HEK293 (cell line): ENCODE measurements at regions not wholly inside any gene's neighbourhood (a gene's known extent, or its start where the extent isn't known, plus 50 kb on each side); places are given as distances from the start of the nearest gene placed in this dataset.

Source experiments
- CTCF ChIA-PET: fragments of 350-600 bp; formaldehyde crosslinking; extraction: SDS; loops from one replicate; lab custom pipeline; 2021; ENCODE audit warnings: antibody characterized with exemption; lab: Yijun Ruan, JAX
- POLR2A ChIA-PET: fragments of 300-600 bp; formaldehyde crosslinking; extraction: SDS; loops from one replicate; lab custom pipeline; 2020; ENCODE audit warnings: antibody characterized with exemption, inconsistent platforms; lab: Yijun Ruan, JAX
- H3K27ac ChIP-seq: fragments of 200-500 bp; sonication (Bioruptor generic); 2 replicates; pipeline ENCODE4 v1.5.1; 2014; ENCODE audit warnings: low read depth, low read length, control low read depth, inconsistent platforms; ENCODE audit errors: extremely low read depth
- H3K36me3 ChIP-seq, 2 experiments: fragments of 200-500 bp in 1 of 2; sonication (Bioruptor generic) in 1 of 2; 1 replicate in 1 of 2; 2 replicates in 1 of 2; pipeline ENCODE4 v1.5.1; 2014 to 2017; ENCODE audit warnings: inconsistent platforms in 2 of 2, low read length in 2 of 2; ENCODE audit not compliant: control insufficient read depth in 2 of 2, insufficient read depth in 1 of 2
- H3K4me1 ChIP-seq: fragments of 200-500 bp; sonication (Bioruptor generic); 2 replicates; pipeline ENCODE4 v1.5.1; 2014; ENCODE audit warnings: mild to moderate bottlenecking, low read length, inconsistent platforms; ENCODE audit not compliant: control insufficient read depth, insufficient read depth
- H3K4me3 ChIP-seq: 2 replicates; pipeline ENCODE4 v1.5.1; 2011; ENCODE audit warnings: low read depth, mild to moderate bottlenecking, control low read depth, low read length, moderate library complexity
- H3K9me3 ChIP-seq: fragments of 200-500 bp; sonication (Bioruptor generic); 2 replicates; pipeline ENCODE4 v1.5.1; 2014; ENCODE audit warnings: low read depth, low read length, inconsistent platforms; ENCODE audit not compliant: control insufficient read depth, insufficient read depth
- BCL11A ChIP-seq: fragments of 450-650 bp; formaldehyde crosslinking; IDR thresholded peaks from 2 replicates; pipeline ENCODE4 v1.5.1; 2016; ENCODE audit warnings: low read depth, missing biosample characterization, missing genetic modification characterization
- FEZF1 ChIP-seq: fragments of 450-650 bp; formaldehyde crosslinking; IDR thresholded peaks from 2 replicates; pipeline ENCODE4 v1.5.1; 2016; ENCODE audit warnings: missing biosample characterization, missing genetic modification characterization
- KLF17 ChIP-seq: fragments of 450-650 bp; formaldehyde crosslinking; IDR thresholded peaks from 2 replicates; pipeline ENCODE4 v1.5.1; 2016; ENCODE audit warnings: missing biosample characterization, missing genetic modification characterization
- MEIS1 ChIP-seq: sonication (generic); formaldehyde crosslinking; IDR thresholded peaks from 2 replicates; pipeline ENCODE4 v1.8.1; 2022; ENCODE audit warnings: missing genetic modification reagents, mild to moderate bottlenecking, borderline replicate concordance
- MZF1 ChIP-seq: fragments of 450-650 bp; formaldehyde crosslinking; IDR thresholded peaks from 2 replicates; pipeline ENCODE4 v1.5.1; 2017; ENCODE audit warnings: missing biosample characterization, missing genetic modification characterization, borderline replicate concordance
- REST ChIP-seq: fragments of 450-650 bp; formaldehyde crosslinking; IDR thresholded peaks from 2 replicates; pipeline ENCODE4 v1.5.1; 2016; ENCODE audit warnings: missing biosample characterization, missing genetic modification characterization
- ZBTB20 ChIP-seq: fragments of 450-650 bp; formaldehyde crosslinking; IDR thresholded peaks from 2 replicates; pipeline ENCODE4 v1.5.1; 2016; ENCODE audit warnings: missing biosample characterization, missing genetic modification characterization
- ZBTB8A ChIP-seq: fragments of 450-650 bp; formaldehyde crosslinking; IDR thresholded peaks from 2 replicates; pipeline ENCODE4 v1.5.1; 2016; ENCODE audit warnings: missing biosample characterization, missing genetic modification characterization
- ZNF10 ChIP-seq: fragments of 450-650 bp; formaldehyde crosslinking; IDR thresholded peaks from 2 replicates; pipeline ENCODE4 v1.5.1; 2017; ENCODE audit warnings: missing biosample characterization, missing genetic modification characterization
- ZNF2 ChIP-seq: fragments of 450-650 bp; formaldehyde crosslinking; IDR thresholded peaks from 2 replicates; pipeline ENCODE4 v1.5.1; 2016; ENCODE audit warnings: missing biosample characterization, missing genetic modification characterization
- ZNF221 ChIP-seq: fragments of 450-650 bp; formaldehyde crosslinking; IDR thresholded peaks from 2 replicates; pipeline ENCODE4 v1.5.1; 2017; ENCODE audit warnings: missing biosample characterization, missing genetic modification characterization, borderline replicate concordance
- ZNF239 ChIP-seq: fragments of 450-650 bp; formaldehyde crosslinking; IDR thresholded peaks from 2 replicates; pipeline ENCODE4 v1.5.1; 2016; ENCODE audit warnings: missing biosample characterization, missing genetic modification characterization
- ZNF341 ChIP-seq: fragments of 450-650 bp; formaldehyde crosslinking; IDR thresholded peaks from 2 replicates; pipeline ENCODE4; 2016; ENCODE audit warnings: low read depth, missing biosample characterization, missing genetic modification characterization
- ZNF350 ChIP-seq: fragments of 450-650 bp; formaldehyde crosslinking; IDR thresholded peaks from 2 replicates; pipeline ENCODE4 v1.5.0; 2017; ENCODE audit warnings: missing biosample characterization, mild to moderate bottlenecking, missing genetic modification characterization
- ZNF416 ChIP-seq: fragments of 450-650 bp; formaldehyde crosslinking; IDR thresholded peaks from 2 replicates; pipeline ENCODE4 v1.5.1; 2016; ENCODE audit warnings: missing biosample characterization, missing genetic modification characterization
- ZNF433 ChIP-seq: fragments of 450-650 bp; formaldehyde crosslinking; IDR thresholded peaks from 2 replicates; pipeline ENCODE4 v1.5.1; 2016; ENCODE audit warnings: missing biosample characterization, missing genetic modification characterization, low read depth
- ZNF473 ChIP-seq: fragments of 450-650 bp; formaldehyde crosslinking; IDR thresholded peaks from 2 replicates; pipeline ENCODE4 v1.5.1; 2017; ENCODE audit warnings: missing biosample characterization, missing genetic modification characterization
- ZNF501 ChIP-seq: fragments of 450-650 bp; formaldehyde crosslinking; IDR thresholded peaks from 2 replicates; pipeline ENCODE4 v1.5.1; 2016; ENCODE audit warnings: missing biosample characterization, missing genetic modification characterization
- ZNF510 ChIP-seq: fragments of 450-650 bp; formaldehyde crosslinking; IDR thresholded peaks from 2 replicates; pipeline ENCODE4 v1.5.1; 2018; ENCODE audit warnings: mild to moderate bottlenecking, missing genetic modification characterization, missing biosample characterization; ENCODE audit not compliant: insufficient replicate concordance
- ZNF555 ChIP-seq: fragments of 450-650 bp; formaldehyde crosslinking; conservative IDR thresholded peaks from 2 replicates; pipeline ENCODE4 v1.5.1; 2017; ENCODE audit warnings: missing biosample characterization, mild to moderate bottlenecking, missing genetic modification characterization, inconsistent platforms
- ZNF654 ChIP-seq: fragments of 450-650 bp; formaldehyde crosslinking; IDR thresholded peaks from 2 replicates; pipeline ENCODE4 v1.5.1; 2016; ENCODE audit warnings: low read depth, missing biosample characterization, missing genetic modification characterization
- TF ChIP-seq, protein P1 (sequence below): fragments of 450-650 bp; formaldehyde crosslinking; IDR thresholded peaks from 2 replicates; pipeline ENCODE4 v1.5.1; 2016; ENCODE audit warnings: missing biosample characterization, missing genetic modification characterization
- TF ChIP-seq, protein P2 (sequence below): fragments of 450-650 bp; IDR thresholded peaks from 2 replicates; pipeline ENCODE4 v1.5.1; 2018; ENCODE audit warnings: missing biosample characterization, mild to moderate bottlenecking, missing genetic modification characterization

GRCh38 chr1:218982482-218982881 lies 191.2 kb upstream of the LYPLAL1 start:
- H3K36me3 ChIP-seq = no peaks in the 10 kb centered on the region
- ChIA-PET POLR2A (no interaction called here), CTCF (interaction anchor here (0.7 kb wide), 1 partner anchor 17 kb away, joined by 3 read pairs; no protein-coding TSS in a partner anchor)
- H3K27ac ChIP-seq = no peak overlapping the region
- H3K4me1 ChIP-seq = no peaks in the 10 kb centered on the region
- H3K9me3 ChIP-seq = no peaks in the 10 kb centered on the region
- H3K4me3 ChIP-seq = no peak overlapping the region
- TF ChIP-seq REST = no peak

DNA sequence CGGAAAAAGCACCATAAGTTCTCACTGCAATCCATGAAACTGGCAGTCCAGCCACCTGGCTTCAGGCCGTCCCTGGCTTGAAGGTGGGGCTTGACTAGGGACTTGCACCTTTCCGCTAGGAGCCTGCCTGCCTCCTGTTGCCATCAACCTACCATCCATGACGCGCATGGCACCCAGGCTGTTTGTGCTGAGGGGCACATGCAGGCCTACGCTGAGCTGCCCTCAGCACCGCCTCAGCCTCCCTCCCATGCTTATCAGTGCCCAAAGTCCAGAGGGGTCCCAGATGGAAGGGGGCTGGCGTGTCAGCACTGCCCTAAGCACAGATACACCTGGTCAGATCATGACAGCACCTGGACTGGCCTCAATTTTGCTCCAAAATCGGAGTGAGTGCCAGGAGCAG lies 190.2 kb upstream of the LYPLAL1 start:
- H3K9me3 ChIP-seq = no peaks in the 10 kb centered on the region
- ChIA-PET CTCF (interaction anchor here (0.6 kb wide), 1 partner anchor 105 kb away, joined by 3 read pairs; no protein-coding TSS in a partner anchor), POLR2A (no interaction called here)
- H3K4me1 ChIP-seq = no peaks in the 10 kb centered on the region
- no peaks in the 10 kb centered on the region for H3K36me3 ChIP-seq
- TF ChIP-seq ZNF416 (tag by site-specific recombination) (no peak), ZNF239 (tag by site-specific recombination) (no peak)
- H3K27ac ChIP-seq = no peak overlapping the region
- no peak overlapping the region for H3K4me3 ChIP-seq

GRCh38 chr1:218983848-218984247 lies 189.8 kb upstream of the LYPLAL1 start:
- H3K9me3 ChIP-seq = no peaks in the 10 kb centered on the region
- H3K27ac ChIP-seq = no peak overlapping the region
- no peaks in the 10 kb centered on the region for H3K4me1 ChIP-seq
- no peaks in the 10 kb centered on the region for H3K36me3 ChIP-seq
- no peak overlapping the region for H3K4me3 ChIP-seq
- POLR2A ChIA-PET = no interaction called here
- TF ChIP-seq BCL11A (tag by site-specific recombination) = no peak
- TF ChIP-seq ZBTB8A (tag by site-specific recombination) = no peak
- no peak for TF ChIP-seq ZNF555
- TF ChIP-seq ZNF221 (tag by site-specific recombination) = no peak
- TF ChIP-seq FEZF1 (tag by site-specific recombination) = no peak
- TF ChIP-seq ZNF341 (tag by site-specific recombination) = no peak
- TF ChIP-seq, protein P1, sequence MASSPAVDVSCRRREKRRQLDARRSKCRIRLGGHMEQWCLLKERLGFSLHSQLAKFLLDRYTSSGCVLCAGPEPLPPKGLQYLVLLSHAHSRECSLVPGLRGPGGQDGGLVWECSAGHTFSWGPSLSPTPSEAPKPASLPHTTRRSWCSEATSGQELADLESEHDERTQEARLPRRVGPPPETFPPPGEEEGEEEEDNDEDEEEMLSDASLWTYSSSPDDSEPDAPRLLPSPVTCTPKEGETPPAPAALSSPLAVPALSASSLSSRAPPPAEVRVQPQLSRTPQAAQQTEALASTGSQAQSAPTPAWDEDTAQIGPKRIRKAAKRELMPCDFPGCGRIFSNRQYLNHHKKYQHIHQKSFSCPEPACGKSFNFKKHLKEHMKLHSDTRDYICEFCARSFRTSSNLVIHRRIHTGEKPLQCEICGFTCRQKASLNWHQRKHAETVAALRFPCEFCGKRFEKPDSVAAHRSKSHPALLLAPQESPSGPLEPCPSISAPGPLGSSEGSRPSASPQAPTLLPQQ (tag by site-specific recombination) = no peak
- TF ChIP-seq, protein P2, sequence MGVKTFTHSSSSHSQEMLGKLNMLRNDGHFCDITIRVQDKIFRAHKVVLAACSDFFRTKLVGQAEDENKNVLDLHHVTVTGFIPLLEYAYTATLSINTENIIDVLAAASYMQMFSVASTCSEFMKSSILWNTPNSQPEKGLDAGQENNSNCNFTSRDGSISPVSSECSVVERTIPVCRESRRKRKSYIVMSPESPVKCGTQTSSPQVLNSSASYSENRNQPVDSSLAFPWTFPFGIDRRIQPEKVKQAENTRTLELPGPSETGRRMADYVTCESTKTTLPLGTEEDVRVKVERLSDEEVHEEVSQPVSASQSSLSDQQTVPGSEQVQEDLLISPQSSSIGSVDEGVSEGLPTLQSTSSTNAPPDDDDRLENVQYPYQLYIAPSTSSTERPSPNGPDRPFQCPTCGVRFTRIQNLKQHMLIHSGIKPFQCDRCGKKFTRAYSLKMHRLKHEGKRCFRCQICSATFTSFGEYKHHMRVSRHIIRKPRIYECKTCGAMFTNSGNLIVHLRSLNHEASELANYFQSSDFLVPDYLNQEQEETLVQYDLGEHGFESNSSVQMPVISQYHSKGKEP (tag by site-specific recombination) = no peak
- TF ChIP-seq ZBTB20 = no peak
- no peak for TF ChIP-seq MZF1 (tag by site-specific recombination)
- no peak for TF ChIP-seq ZNF2 (tag by site-specific recombination)
- TF ChIP-seq ZNF510 (tag by site-specific recombination) = no peak
- no peak for TF ChIP-seq ZNF433
- TF ChIP-seq ZNF473 (tag by site-specific recombination) = no peak
- no peak for TF ChIP-seq ZNF654 (tag by site-specific recombination)
- TF ChIP-seq KLF17 (tag by site-specific recombination) = no peak
- TF ChIP-seq ZNF501 = no peak
- no peak for TF ChIP-seq ZNF10 (tag by site-specific recombination)
- TF ChIP-seq ZNF350 (tag by site-specific recombination) = no peak
- TF ChIP-seq MEIS1 = no peak
- CTCF ChIA-PET = interaction anchor here (0.6 kb wide), 1 partner anchor 105 kb away, joined by 3 read pairs; no protein-coding TSS in a partner anchor
